MCF 10A (cell line): ENCODE measurements at regions not wholly inside any gene's neighbourhood (a gene's known extent, or its start where the extent isn't known, plus 50 kb on each side); places are given as distances from the start of the nearest gene placed in this dataset.

Experiments
- BruUV-seq: library from RNA; stranded (reverse); fragments of 400-500 nt; replicated peaks from 2 replicates; lab custom pipeline; 2021; lab: Mats Ljungman, UMichigan
- CTCF ChIA-PET: fragments of 300-600 bp; sonication (Branson Sonifier 250); formaldehyde crosslinking; extraction: SDS; loops from one replicate; lab custom pipeline; 2021; ENCODE audit warnings: antibody characterized with exemption, inconsistent platforms; lab: Yijun Ruan, JAX
- POLR2A ChIA-PET: fragments of 300-600, 350-650 bp; sonication (Branson Sonifier 250); formaldehyde crosslinking; extraction: SDS; loops from one replicate; lab custom pipeline; 2020; ENCODE audit warnings: antibody characterized with exemption, inconsistent platforms; lab: Yijun Ruan, JAX
- DNase-seq: peaks from one replicate; pipeline ENCODE4 v3.0.0-alpha.2; 2018; ENCODE audit not compliant: unreplicated experiment
- H3K27ac Mint-ChIP-seq: one replicate; pipeline ENCODE4 v1.8.0; 2022; ENCODE audit warnings: mild to moderate bottlenecking, low read depth, mixed read lengths; ENCODE audit not compliant: unreplicated experiment
- H3K27me3 Mint-ChIP-seq: one replicate; pipeline ENCODE4 v1.8.0; 2022; ENCODE audit warnings: mixed read lengths; ENCODE audit not compliant: insufficient read depth, unreplicated experiment
- H3K36me3 Mint-ChIP-seq: one replicate; pipeline ENCODE4 v1.8.0; 2022; ENCODE audit warnings: mild to moderate bottlenecking, moderate library complexity, mixed read lengths; ENCODE audit not compliant: insufficient read depth, unreplicated experiment
- H3K4me1 Mint-ChIP-seq: one replicate; pipeline ENCODE4 v1.8.0; 2022; ENCODE audit warnings: mixed read lengths; ENCODE audit not compliant: insufficient read depth, unreplicated experiment
- H3K4me3 Mint-ChIP-seq: one replicate; pipeline ENCODE4 v1.8.0; 2022; ENCODE audit warnings: mild to moderate bottlenecking, moderate library complexity, mixed read lengths; ENCODE audit not compliant: unreplicated experiment
- H3K9me3 Mint-ChIP-seq: one replicate; pipeline ENCODE4 v1.8.0; 2022; ENCODE audit warnings: mixed read lengths; ENCODE audit not compliant: unreplicated experiment
- CTCF ChIP-seq: fragments of 200-600 bp; IDR thresholded peaks from one replicate; pipeline ENCODE4 v1.8.0; 2022; ENCODE audit warnings: antibody characterized with exemption, mild to moderate bottlenecking; ENCODE audit not compliant: unreplicated experiment
- intact Hi-C: fragments of 100-400 bp; cut with micrococcal nuclease; formaldehyde crosslinking; loops from 2 replicates; pipeline ENCODE4 v1.14.1; 2022

- intact Hi-C loops: no loop called here
- no peaks in the 10 kb centered on the region for H3K9me3 Mint-ChIP-seq
- BruUV-seq: no TSS peak
- ChIA-PET POLR2A (no interaction called here), CTCF (interaction anchor here (0.7 kb wide), 1 partner anchor 100 kb away, joined by 3 read pairs; no protein-coding TSS in a partner anchor)
- no peaks in the 10 kb centered on the region for H3K4me1 Mint-ChIP-seq
- no peaks in the 10 kb centered on the region for H3K36me3 Mint-ChIP-seq
- DNase-seq: no peak
- H3K4me3 Mint-ChIP-seq: no peak overlapping the region
- H3K27me3 Mint-ChIP-seq: no peaks in the 10 kb centered on the region
- no peak overlapping the region for H3K27ac Mint-ChIP-seq
- TF ChIP-seq CTCF: no peak
Measured at GRCh38 chr2:136611451-136611850, 153.9 kb upstream of the THSD7B start.

DNA sequence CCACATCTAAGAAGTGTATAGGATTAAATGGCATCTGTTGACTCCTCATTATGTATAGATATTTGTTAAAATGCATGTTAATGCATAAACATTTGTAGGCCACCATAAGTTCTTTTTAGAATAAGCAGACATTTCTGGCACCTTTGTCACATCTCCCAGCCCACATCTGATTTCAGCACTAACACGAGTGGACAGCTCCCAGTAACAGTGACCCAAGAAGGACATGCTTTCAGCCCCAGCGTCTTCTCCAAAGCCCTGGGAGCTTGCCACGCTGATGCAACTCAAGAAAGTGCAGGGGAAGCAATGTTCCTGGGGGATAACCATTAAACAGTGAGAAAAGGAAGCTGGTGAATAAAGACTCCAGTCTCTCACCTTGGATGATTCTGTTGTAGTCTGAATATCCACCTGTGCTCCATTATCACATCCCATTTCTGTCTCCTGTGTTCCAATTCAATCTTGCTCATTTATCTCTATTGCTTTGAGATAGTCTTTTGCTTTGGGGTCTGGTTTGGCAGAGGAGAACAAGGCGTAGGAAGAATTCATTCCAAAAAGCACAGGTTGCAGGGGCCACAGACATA is 182.6 kb upstream of the THSD7B start:
- H3K27ac Mint-ChIP-seq: no peak overlapping the region
- POLR2A ChIA-PET: no interaction called here
- BruUV-seq: no TSS peak
- no peak overlapping the region for H3K4me3 Mint-ChIP-seq
- H3K36me3 Mint-ChIP-seq: no peaks in the 10 kb centered on the region
- peak; percentile 59 for DNase-seq
- H3K9me3 Mint-ChIP-seq: peaks cover 9% of the 10 kb centered on the region
- H3K27me3 Mint-ChIP-seq: no peaks in the 10 kb centered on the region
- CTCF ChIA-PET: interaction anchor here (1.4 kb wide), 1 partner anchor 10 kb away, joined by 4 read pairs; no protein-coding TSS in a partner anchor
- TF ChIP-seq CTCF: no peak
- H3K4me1 Mint-ChIP-seq: no peaks in the 10 kb centered on the region
- intact Hi-C loops: no loop called here

- Mint-ChIP-seq H3K4me1 (no peaks in the 10 kb centered on the region), H3K9me3 (peaks cover 11% of the 10 kb centered on the region), H3K36me3 (peaks cover 6% of the 10 kb centered on the region), H3K27ac (no peak overlapping the region), H3K4me3 (no peak overlapping the region), H3K27me3 (no peaks in the 10 kb centered on the region)
- intact Hi-C loops: no loop called here
- no peak for DNase-seq
- TF ChIP-seq CTCF: no peak
- BruUV-seq: no TSS peak
- POLR2A ChIA-PET: no interaction called here
- CTCF ChIA-PET: no interaction called here
Measured at GRCh38 chr2:136572335-136572734, 193.0 kb upstream of the THSD7B start.

- Mint-ChIP-seq H3K27me3 (peaks cover 33% of the 10 kb centered on the region), H3K4me1 (no peaks in the 10 kb centered on the region), H3K27ac (no peak overlapping the region), H3K36me3 (no peaks in the 10 kb centered on the region), H3K4me3 (no peak overlapping the region), H3K9me3 (peaks cover 18% of the 10 kb centered on the region)
- ChIA-PET CTCF (interaction anchor here (0.6 to 1.1 kb wide), 2 partner anchors 27 to 75 kb away, joined by 3 read pairs; no protein-coding TSS in a partner anchor), POLR2A (no interaction called here)
- TF ChIP-seq CTCF: no peak
- BruUV-seq: no TSS peak
- intact Hi-C loops: no loop called here
- no peak for DNase-seq
Measured at GRCh38 chr2:136557203-136557602, 208.1 kb upstream of the THSD7B start.
